ENCODE measurements at regions not wholly inside any gene's neighbourhood (a gene's known extent, or its start where the extent isn't known, plus 50 kb on each side); places are given as distances from the start of the nearest gene placed in this dataset.

DNA sequence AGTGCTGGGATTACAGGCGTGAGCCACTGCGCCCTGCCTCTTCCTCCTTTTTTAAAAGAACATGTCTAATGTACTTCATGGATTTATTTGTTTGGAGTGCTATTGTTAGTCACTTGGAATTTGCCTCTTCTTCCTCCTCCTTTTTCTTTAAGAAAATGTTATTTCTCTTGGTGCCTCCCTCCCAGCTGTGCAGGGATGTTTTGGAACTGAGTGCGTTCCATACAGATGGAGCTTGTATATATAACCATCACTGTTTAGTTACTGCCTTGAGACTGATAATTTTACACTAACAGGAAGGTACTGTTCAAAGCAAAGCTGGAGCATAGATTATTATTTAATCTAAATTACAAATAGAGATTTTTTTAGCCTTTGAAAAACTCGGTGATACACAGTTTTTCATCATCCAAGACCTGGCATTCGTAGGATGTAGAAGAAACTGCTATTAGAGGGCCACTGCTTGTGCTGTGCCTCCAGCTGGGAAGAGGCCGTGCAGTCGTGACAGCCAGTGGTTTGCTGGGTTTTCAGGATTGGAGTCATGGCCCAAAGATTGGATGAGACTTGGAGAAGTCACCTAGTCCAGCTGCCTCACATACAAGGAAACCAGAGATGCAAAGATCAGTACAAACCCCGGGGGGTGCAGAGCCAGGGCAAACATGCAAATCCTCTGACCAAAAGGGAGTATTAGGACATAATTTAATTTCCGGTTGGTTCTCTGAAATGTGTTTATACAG is 123.1 kb downstream of the PLEKHG1 start:
- TF ChIP-seq, protein P1, sequence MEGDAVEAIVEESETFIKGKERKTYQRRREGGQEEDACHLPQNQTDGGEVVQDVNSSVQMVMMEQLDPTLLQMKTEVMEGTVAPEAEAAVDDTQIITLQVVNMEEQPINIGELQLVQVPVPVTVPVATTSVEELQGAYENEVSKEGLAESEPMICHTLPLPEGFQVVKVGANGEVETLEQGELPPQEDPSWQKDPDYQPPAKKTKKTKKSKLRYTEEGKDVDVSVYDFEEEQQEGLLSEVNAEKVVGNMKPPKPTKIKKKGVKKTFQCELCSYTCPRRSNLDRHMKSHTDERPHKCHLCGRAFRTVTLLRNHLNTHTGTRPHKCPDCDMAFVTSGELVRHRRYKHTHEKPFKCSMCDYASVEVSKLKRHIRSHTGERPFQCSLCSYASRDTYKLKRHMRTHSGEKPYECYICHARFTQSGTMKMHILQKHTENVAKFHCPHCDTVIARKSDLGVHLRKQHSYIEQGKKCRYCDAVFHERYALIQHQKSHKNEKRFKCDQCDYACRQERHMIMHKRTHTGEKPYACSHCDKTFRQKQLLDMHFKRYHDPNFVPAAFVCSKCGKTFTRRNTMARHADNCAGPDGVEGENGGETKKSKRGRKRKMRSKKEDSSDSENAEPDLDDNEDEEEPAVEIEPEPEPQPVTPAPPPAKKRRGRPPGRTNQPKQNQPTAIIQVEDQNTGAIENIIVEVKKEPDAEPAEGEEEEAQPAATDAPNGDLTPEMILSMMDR (IDR thresholded peaks at IDR 0.05; ENCODE audit: borderline replicate concordance, extremely low read depth, low read length, poor library complexity, severe bottlenecking), result no peak
- no peak for TF ChIP-seq EZH2 (IDR thresholded peaks at IDR 0.05; ENCODE audit: borderline replicate concordance, low read depth, low read length, severe bottlenecking)

Measured in DND-41 (cell line).